ENCODE measurements at regions not wholly inside any gene's neighbourhood (a gene's known extent, or its start where the extent isn't known, plus 50 kb on each side); places are given as distances from the start of the nearest gene placed in this dataset.

- TF ChIP-seq CTCF (IDR thresholded peaks at IDR 0.05) (no peak), EP300 (IDR thresholded peaks at IDR 0.05) (no peak)
These were observed 78.4 kb downstream of the LYZL2 start for GRCh38 chr10:30550967-30551815.
